Neural cell (in vitro differentiated cells): ENCODE measurements at regions not wholly inside any gene's neighbourhood (a gene's known extent, or its start where the extent isn't known, plus 50 kb on each side); places are given as distances from the start of the nearest gene placed in this dataset.

ENCODE experiments used
- EP300 ChIP-seq: fragments of 450-650 bp; conservative IDR thresholded peaks from 2 replicates; pipeline ENCODE4 v1.6.1; 2014; ENCODE audit warnings: antibody characterized with exemption, mild to moderate bottlenecking, moderate library complexity; ENCODE audit not compliant: poor library complexity, severe bottlenecking
- EZH2 ChIP-seq: fragments of 200-600, 300-800 bp; shearing (Covaris generic), sonication (generic); IDR thresholded peaks from 2 replicates; pipeline ENCODE4 v1.6.1; 2014; ENCODE audit warnings: antibody characterized with exemption, low read length, borderline replicate concordance, mild to moderate bottlenecking; ENCODE audit not compliant: insufficient read depth, poor library complexity, severe bottlenecking
- RAD21 ChIP-seq: fragments of 450-650 bp; conservative IDR thresholded peaks from 2 replicates; pipeline ENCODE4 v1.6.1; 2014; ENCODE audit warnings: antibody characterized with exemption, mild to moderate bottlenecking, moderate library complexity
- TAF1 ChIP-seq: IDR thresholded peaks from 2 replicates; pipeline ENCODE4 v1.6.1; 2012; ENCODE audit warnings: low read depth
- TF ChIP-seq, protein P1 (sequence below): fragments of 450-650 bp; IDR thresholded peaks from 2 replicates; pipeline ENCODE4 v1.5.1; 2014; ENCODE audit warnings: antibody characterized with exemption, mild to moderate bottlenecking, moderate library complexity; ENCODE audit not compliant: poor library complexity, severe bottlenecking

DNA sequence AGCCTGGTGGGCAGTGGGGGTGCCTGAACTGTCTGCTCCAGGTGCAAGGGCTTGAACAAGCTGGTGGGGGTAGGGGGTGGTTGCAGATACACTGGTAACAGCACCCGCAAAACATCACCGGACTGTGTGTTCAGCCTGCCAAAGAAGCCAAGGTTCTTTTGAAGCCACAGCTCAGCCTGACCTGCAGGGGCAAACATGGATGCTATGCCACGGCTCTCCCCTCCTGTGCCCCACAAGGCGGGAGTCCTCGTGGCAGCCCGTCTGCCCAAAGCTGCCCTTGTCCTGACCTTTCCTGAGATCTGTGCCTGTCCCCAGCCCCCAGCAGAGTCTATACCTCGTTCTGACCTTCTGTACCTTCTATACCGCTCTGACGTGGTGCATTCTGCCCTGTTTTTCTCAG, 285.7 kb downstream of the GLRX3 start:
- TF ChIP-seq, protein P1, sequence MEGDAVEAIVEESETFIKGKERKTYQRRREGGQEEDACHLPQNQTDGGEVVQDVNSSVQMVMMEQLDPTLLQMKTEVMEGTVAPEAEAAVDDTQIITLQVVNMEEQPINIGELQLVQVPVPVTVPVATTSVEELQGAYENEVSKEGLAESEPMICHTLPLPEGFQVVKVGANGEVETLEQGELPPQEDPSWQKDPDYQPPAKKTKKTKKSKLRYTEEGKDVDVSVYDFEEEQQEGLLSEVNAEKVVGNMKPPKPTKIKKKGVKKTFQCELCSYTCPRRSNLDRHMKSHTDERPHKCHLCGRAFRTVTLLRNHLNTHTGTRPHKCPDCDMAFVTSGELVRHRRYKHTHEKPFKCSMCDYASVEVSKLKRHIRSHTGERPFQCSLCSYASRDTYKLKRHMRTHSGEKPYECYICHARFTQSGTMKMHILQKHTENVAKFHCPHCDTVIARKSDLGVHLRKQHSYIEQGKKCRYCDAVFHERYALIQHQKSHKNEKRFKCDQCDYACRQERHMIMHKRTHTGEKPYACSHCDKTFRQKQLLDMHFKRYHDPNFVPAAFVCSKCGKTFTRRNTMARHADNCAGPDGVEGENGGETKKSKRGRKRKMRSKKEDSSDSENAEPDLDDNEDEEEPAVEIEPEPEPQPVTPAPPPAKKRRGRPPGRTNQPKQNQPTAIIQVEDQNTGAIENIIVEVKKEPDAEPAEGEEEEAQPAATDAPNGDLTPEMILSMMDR: no peak
- TF ChIP-seq RAD21 (no peak), TAF1 (no peak), EP300 (no peak), EZH2 (no peak)
